Fibroblast of skin of left quadriceps (primary cell): ENCODE measurements at regions not wholly inside any gene's neighbourhood (a gene's known extent, or its start where the extent isn't known, plus 50 kb on each side); places are given as distances from the start of the nearest gene placed in this dataset.

Source experiments
- DNase-seq, 2 experiments: peaks; one replicate each; pipeline ENCODE4 v3.0.0-alpha.2; 2013; ENCODE audit warnings: low read depth in 2 of 2

DNA sequence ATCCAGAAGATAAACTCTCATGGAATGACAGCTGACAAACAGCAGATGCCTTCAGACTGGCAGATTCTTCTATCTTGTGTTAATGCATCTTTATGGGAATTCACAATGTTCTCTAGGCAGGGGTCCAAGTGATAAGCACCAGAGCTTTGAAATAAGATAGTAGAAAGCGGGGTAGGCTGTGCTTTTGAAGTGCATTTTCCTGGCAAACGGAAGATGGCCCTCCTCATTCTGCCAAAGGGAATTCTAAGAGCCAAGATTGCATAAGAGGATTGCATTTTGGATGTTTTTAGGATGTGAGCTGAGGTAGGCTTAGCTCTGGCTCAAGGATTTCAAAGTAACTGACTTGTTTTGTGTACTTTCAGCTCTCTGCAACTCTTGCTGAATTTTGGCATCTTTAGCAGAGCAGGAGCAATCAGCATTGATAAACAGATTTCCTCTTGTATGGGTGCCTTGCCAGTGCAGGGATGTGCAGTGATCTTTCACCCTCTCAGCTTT, 298.5 kb upstream of the KLF6 start:
- no peak for DNase-seq

DNA sequence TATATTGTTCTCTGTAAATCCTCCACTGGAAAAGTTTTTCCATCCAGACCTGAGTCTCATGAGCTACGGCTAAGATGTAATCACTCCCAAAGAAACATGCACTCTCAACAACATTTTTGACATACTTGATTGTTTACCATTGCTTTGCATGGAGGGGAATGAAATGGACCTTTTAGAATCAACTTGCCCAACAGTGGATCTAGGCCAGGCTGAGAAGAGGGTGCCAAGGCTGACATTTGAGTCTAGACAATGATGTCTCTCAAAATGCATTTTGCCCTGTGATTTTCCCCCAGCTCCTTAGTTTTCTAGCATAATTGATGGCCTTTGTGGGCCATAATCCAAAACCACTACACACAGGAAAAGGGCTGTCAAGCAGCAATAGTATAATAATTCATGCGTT, 297.9 kb upstream of the KLF6 start:
- no peak for DNase-seq

DNA sequence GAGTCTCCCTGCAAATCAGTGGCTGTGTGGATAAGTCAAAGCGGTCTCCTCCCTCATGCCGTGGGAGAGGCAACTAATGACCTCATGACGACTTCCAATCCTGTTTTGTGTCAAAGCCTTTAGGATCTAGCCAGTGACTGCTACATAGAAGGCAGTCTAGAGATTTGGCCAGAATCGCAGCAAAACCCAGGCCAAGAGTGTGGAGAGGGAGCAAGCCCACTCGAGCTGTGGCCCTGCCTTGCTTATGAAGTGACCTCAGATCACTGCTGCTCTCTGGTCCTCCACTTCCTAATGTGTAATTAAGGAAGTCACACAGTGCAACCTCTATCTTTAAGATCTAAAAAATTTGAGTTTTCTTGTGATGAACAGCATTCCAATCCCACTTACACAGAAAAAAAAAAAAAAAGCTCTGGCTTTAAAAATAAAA, 296.7 kb upstream of the KLF6 start:
- DNase-seq, result no peak

DNA sequence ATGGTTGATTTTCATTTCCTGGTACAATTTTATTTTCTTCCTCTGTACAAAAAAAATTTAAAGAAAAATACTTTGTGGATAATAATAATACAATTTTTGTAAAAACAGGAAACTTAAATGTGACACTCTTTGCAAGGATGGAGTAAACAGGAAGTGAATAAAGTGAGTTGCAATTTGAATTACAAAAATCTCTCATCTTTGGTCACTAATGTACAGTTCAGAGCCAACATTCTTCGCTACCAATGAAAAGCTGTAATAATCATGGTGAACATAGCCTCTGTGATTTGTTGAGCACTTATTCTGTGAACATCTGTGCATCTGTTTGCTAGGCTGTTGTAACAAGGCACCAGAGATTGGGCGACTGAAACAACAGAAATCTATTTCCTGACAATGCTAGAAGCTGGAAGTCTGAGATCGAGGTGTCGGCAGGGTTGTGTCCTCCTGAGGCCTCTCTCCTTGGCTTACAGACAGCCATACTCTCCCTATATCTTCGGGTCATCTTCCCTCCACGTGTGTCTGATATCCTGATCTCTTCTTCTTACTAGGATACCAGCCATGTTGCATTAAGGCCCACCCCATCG, 295.3 kb upstream of the KLF6 start:
- DNase-seq, result no peak

DNA sequence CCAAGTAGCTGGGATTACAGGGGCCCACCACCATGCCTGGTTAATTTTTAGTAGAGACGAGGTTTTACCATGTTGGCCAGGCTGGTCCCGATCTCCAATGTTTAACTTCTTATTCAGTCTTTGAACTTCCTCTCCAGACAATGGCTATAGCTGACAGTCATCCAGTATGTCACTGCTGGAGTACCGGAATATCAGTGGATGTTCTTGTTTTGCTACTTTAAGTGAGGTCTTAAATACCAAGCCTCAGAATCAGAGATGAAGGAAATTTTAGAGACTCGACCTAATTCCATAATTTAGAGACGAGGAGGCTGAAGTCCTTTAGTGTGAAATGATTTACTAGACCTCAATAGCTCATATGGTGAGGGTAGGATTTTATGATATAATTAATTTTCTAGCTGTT, 294.8 kb upstream of the KLF6 start:
- DNase-seq, result no peak

DNA sequence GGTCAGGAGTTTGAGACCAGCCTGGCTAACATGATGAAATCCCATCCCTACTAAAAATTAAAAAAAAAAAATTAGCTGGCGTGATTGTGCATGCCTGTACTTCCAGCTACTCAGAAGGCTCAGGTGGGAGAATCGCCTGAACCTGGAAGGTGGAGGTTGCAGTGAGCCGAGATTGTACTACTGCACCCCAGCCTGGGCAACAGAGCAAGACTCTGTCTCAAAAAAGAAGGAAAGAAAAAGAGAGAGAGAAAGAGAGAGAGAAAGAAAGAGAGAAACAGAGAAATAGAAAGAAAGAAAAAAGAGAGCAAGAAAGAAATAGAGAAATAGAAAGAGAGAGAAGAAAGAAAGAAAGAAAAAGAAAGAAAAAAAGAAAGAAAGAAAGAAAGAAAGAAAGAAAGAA, 292.8 kb upstream of the KLF6 start:
- no peak for DNase-seq

DNA sequence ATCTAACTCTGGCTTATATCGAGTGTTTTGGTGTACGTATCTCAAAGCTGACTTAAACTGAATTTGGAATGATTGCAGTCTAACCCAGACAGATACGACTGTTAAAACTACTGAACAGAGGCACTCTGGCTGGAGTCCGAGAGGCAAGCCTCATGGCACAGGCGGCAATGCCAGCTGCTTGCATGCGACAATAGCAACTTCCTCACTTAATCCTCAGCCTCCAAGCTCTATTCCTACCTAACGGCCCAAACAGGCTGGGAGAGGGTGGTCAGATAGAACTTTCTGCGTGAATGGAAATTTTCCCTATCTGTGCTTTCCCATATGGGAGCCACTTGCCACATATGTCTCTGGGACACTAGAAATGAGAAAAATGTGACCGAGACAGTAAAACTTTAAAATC, 292.0 kb upstream of the KLF6 start:
- DNase-seq, result no peak

DNA sequence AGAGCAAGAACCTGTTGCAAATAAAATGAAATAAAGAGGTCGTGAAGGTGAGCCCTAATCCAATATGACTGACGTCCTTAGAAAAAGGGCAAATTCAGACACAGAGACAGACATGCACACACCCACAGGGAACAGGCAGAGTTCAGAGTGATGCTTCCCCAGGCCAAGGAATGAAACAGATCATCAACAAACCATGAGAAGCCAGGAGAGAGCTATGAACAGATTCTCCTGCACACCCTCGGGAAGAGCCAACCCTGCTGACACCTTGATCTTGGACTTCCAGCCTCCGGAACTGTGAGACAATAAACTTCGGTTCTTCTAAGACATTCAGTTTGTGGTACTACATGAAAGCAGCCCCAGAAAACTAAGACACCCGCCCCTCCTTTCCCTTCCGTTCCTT, 290.4 kb upstream of the KLF6 start:
- no peak for DNase-seq

DNA sequence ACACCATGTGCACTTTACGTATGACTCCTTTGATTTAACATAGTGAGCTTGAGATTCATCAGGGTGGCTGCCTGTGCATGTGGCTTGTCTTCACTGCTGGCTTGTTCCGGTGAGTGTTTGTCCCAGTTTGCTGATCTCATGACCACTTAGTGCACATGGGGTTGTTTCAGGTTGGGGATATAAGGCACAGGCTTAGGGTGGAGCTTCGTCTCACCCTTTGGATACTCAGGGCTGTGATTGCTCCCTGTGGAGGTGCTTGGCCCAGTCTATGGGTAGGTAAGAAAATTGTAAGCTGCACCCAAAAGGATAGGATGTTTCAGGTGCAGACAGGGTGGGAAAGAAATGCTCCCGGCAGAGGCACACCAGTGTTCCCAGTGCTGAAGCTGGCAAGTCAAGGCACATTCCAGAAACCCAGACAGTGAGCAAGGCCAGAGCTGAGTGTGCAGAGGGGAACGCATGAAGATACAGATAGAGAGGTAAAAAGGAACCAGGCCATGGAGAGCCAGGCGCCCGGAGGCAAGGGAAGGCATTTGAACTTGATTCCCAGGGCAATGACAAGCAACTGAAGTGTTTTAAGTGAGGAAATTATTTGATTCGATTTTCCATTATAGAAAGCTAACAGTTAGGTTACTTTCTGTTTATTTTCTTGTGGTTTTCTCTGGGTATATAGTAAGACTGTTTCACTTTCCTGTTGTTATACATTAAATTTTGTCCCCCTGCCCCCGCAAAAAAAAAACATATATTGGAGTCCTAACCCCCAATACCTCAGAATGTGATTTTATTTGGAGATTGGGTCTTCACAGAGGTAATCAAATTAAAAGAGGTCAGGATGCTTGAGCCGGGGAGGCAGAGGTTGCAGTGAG, 289.8 kb upstream of the KLF6 start:
- no peak for DNase-seq

DNA sequence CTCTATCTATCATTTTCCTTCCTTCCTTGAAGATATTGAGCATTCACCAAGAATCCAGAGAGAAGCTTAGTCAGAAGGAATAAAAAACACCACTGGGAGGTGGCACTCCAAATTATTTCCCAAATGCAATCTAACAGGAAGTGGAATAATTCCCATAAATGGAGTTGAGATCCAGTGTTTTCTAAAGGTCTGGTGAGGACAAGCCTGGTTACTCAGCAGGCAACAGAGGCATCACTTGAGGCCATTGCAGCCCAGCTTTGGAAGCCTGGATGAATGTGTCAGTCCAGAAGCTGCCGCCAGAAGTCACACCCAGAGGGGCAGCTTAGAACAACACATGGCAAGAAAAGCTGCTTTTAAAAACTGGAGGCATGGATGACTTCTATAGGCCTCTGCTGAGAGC, 288.9 kb upstream of the KLF6 start:
- DNase-seq, result peak; percentile 75 to 76

DNA sequence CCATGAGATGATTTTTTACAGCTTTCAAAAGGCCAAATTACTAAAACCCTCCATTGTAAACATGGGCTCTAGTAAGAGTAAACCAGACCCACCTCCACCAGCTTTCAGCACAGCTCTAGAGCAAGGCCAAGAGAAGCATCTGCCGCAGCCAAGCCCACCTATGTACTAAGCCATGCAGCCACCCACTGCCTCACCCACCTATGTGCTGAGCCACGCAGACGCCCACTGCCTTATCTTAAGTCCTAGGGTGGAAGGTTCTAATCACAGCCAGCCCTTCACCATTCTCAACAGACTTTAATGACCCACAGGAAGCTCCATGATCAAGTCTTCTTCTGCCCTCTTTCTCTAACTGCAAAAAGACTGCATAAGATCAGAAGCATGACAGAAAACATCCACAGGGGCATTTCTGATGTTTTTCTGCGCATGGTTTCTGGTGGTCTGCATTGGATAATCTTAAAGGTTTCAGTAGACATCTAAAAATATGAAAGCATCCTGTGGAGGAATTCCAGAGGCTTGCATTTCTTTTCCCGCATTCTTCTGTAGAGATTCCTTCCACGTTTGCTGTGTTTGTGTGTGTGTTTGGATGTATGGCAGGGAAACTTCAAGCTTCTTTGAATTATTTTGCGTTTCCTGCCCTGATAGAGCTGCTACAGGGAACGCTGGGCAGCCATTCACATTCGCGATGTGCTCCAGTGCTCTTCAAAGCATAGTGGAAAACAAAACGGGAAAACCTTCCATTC, 286.1 kb upstream of the KLF6 start:
- no peak for DNase-seq

DNA sequence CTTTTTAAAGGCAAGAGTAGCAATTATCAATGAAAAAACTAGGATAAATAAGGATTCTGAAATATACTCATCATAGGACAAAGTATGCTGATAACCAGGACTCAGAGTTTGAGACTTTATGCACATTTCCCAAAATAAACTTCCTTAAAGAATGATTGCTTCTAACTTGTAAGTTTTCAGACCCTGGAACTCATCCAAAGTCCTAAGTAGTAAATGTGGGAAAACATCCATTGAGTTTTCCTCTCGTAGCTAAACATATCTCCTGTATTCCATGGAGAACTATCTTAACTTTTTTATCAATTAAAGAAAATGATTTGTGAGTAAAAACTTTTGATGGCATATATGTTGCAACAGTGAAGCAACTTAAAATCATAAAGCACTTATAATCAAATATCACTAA, 285.2 kb upstream of the KLF6 start:
- DNase-seq, result no peak

DNA sequence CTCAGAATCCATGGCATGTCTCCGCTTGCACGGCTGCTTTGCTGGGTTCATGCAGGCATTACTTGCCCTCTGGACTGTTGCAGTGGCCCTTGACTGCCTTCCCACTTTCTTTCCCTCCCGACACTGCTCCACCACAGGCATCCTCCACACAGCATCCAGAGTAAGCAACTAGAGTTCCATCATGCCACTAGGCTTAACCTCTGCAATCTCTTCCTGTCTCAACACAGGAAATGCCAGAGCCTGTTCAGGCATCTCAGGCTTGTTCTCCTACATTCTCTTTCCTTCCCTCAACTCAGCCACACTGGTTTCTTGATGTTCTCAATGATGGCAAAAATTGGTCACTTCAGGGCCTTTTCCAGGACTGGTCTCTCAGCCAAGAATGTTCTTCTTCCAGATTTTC, 284.5 kb upstream of the KLF6 start:
- peak in 1 of 2 experiments; percentile 49 for DNase-seq

DNA sequence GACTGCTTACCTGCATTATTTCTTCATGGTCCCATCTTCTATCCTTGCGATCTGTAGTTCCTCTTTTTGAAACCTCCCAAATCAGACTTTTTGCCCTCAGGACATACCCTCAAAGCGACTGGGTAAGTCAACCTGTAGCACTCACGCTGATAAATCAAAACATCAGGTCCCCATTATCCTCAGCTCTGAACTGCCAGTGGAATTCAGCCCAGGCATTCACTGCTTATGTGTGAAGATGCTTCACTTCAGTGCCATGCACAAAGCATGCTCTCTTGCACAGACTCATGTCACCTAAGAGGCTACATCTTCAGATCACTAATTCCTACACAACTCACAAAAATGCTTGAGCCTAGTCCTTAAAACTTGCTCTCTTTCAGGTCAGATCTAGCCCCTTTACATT, 283.6 kb upstream of the KLF6 start:
- no peak for DNase-seq

DNA sequence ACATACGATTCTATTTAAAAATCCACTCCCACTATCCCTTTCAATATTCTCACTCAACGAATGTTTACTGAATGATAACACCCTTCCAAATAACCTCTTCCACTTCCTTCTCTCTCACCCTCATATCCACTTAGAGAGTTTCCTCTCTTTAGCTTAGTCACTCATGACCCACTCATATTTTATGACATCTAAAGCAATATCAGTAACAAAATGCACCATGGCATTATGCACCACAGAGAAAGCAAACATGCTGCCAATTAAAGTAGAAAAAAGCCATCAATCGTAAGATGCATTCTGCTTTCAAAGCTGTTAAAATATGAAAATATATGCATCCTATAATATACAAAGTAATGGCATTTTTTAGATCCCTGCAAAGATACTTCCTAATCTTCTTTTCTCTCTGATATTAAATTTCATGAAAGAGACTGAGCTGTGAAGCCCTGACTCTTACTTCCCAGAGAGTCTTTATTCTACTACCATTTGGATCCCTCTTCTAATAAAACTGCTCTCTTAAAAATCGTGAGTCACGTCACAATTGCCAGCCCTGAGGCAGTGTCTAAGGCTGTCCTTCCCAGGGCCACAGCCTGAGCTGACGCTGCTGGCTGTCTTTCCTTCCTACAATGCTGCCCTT, 283.0 kb upstream of the KLF6 start:
- DNase-seq, result no peak

DNA sequence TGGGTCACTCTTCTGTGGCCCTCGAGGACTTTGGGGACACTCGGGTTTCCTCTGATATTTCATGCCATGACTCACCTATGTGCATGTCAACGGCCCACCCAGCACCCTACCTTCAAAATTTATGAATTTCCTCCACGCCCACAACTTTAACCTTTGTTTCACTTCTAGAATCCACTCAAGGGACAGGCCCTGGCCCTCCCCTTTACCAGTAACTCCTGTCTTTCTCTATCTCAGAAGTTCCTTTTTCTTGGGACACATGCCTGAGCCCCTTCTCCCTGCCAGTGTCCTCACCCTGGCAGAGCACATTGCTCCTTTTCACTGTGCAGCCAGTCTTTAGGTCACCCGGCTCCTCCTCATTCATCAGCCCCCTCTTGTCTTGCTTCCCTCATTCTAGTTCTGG, 282.5 kb upstream of the KLF6 start:
- no peak for DNase-seq

DNA sequence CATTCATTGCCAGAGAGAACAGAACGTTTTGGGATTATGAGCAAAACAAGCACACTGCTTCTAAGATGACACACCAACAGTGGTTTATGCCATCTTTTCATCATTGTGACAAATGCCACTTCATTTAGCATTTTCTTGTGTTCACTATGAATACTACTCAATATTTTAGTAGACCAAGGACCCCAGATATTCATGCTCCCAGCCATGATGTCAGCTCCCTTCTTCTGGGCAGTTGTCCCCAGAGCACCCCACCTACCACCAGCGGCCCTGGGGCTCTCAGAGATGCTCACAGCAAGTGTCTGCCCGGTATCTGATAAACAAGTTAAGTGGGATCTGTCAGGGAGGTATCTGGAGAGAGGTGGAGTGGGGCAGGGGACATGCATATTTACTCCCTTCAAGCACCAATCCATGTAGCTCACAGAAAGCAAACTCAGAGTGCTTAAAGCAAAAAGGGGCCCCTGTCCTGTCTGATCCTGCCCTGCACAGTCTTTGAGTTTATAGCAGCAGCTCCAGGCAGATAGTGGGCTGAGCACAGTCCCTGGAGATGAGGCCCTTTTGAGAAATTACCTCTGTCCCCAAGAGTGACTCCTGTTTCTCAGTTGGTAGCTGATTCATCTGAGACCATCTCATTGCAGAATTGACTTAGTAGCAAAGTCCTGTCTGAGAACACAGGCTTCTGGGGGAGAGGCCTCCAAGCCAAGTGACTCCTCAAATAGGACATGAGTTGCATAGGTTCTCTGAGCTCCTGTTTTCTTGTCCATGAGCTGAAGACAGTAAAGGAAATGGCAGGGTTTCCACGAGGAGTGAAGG, 281.8 kb upstream of the KLF6 start:
- DNase-seq, result no peak

DNA sequence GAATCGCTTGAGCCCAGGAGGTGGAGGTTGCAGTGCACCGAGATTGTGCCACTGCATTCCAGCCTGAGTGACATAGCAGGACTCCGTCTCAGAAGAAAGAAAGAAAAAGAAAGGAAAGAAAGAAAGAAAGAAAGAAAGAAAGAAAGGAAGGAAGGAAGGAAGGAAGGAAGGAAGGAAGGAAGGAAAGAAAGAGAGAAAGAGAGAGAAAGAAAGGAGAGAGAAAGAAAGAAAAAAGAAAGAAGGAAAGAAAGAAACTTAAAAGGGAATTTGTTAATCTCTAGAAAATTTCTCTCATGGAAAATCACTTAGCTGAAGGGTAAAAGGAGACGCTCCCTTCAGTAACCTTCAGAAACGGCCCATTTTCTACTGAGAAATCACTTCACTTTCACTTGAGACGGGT, 279.5 kb upstream of the KLF6 start:
- no peak for DNase-seq

DNA sequence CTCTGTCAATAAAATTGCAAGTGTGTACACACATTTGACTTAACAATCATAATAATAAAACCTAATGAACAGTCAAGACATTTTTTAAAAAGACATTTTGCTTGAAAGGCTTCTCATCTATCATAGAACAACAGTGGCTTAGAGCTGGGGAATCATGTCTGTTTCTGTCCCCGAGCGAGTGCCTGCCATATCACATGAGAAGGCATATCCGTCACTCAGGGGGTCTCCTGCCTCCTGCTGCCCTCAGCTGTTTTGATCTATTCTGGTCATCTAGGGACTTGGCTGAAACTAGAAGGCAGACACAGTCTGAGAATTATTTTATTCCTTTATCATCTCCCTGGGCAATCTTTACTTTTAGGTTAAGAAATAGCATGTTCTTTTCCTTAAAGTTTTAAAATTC, 278.7 kb upstream of the KLF6 start:
- DNase-seq, result no peak

DNA sequence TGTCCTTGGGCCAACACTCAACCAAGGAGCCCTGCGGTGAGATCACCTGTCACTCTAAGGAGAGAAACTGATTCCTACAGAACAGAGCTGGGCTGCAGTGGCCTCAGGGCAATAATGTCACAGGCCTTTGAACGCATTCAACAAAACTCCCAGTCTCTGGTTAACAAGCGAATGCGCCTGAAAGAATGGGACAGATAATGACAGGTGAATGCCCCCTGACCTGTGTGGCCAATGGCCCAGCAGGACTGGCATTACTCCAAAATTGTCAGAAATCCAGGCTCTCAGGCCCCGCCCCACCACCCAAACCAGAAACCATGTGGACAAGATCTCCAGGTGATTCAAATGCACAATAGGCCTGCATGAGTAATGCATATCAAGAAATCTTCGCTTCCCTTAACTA, 277.7 kb upstream of the KLF6 start:
- DNase-seq, result no peak

DNA sequence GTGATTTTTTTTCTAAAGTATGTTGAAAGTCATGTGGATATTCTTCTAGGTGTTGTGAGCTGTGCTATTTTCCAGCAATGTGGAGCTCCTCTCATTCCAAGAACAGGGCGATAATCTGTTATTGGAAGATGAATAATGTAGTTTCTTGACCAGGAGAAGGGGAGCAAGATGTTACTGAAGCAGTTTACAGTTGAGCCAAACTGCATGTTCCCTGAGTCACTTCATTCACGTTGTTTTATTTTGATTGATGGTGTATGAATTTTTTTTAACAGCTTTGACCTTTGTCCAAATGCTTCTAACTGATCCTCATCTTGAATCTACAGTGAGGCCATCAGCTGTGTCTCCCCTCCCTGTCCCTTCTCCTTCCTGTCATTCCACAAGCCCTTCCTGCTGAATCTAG, 277.1 kb upstream of the KLF6 start:
- no peak for DNase-seq
